GM12872 (cell line): ENCODE measurements at regions not wholly inside any gene's neighbourhood (a gene's known extent, or its start where the extent isn't known, plus 50 kb on each side); places are given as distances from the start of the nearest gene placed in this dataset.

Source experiments
- CTCF ChIP-seq: IDR thresholded peaks from 3 replicates; pipeline ENCODE4 v1.5.1; 2011; ENCODE audit warnings: low read depth, mild to moderate bottlenecking, low read length, moderate library complexity; ENCODE audit not compliant: insufficient read depth

GRCh38 chr1:47551971-47552528 is 114.2 kb downstream of the FOXD2 start:
- TF ChIP-seq CTCF, result no peak

GRCh38 chr1:47554082-47554481 is 116.2 kb downstream of the FOXD2 start:
- no peak for TF ChIP-seq CTCF

GRCh38 chr1:47554901-47555300 is 117.1 kb downstream of the FOXD2 start:
- no peak for TF ChIP-seq CTCF

GRCh38 chr1:47555306-47555705 is 117.5 kb downstream of the FOXD2 start:
- TF ChIP-seq CTCF, result no peak

GRCh38 chr1:47555841-47556560 is 118.2 kb downstream of the FOXD2 start:
- TF ChIP-seq CTCF, result no peak

GRCh38 chr1:47557066-47557465 is 119.2 kb downstream of the FOXD2 start:
- TF ChIP-seq CTCF, result no peak

- no peak for TF ChIP-seq CTCF
Measured at GRCh38 chr1:47558601-47559593, 121.1 kb downstream of the FOXD2 start.
